AG04449 (cell line): ENCODE measurements at regions not wholly inside any gene's neighbourhood (a gene's known extent, or its start where the extent isn't known, plus 50 kb on each side); places are given as distances from the start of the nearest gene placed in this dataset.

ENCODE experiments used
- CTCF ChIA-PET: fragments of 350-600 bp; formaldehyde crosslinking; extraction: SDS; loops from one replicate; lab custom pipeline; 2021; ENCODE audit warnings: antibody characterized with exemption; lab: Yijun Ruan, JAX
- POLR2A ChIA-PET: fragments of 400-600, 350-600 bp; formaldehyde crosslinking; extraction: SDS; loops from one replicate; lab custom pipeline; 2020; ENCODE audit warnings: antibody characterized with exemption, inconsistent platforms; lab: Yijun Ruan, JAX
- DNase-seq: peaks from one replicate; pipeline ENCODE4 v3.0.0-alpha.2; 2010; ENCODE audit warnings: low read depth, low spot score
- H3K4me3 ChIP-seq: 2 replicates; pipeline ENCODE4 v1.5.1; 2011; ENCODE audit warnings: low read depth, mild to moderate bottlenecking, control low read depth, low read length
- TF ChIP-seq, protein P1 (sequence below): IDR thresholded peaks from one replicate; pipeline ENCODE4 v1.5.1; 2011; ENCODE audit warnings: mild to moderate bottlenecking, moderate library complexity, low read length, control low read depth, inconsistent platforms; ENCODE audit not compliant: insufficient read depth; ENCODE audit errors: missing control alignments

DNA sequence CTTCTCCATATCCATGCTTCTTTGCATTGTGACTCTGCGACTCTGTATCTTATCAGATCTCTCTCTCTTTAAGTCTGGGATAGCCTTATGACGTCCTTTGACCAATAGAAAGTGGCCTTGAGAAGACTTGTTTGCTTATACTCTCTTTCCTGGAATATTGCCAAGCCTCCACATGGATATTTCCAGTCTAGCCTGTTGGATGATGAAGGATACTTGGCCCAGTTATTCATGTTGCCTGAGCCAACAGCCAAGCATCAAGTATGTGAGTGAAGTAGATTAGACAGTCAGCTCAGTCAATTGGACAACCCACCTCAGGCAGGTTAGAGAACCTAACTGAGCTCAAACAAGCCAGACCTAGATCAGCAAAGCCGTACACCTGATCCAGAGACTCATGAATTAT is 864.2 kb upstream of the MGAT4C start:
- TF ChIP-seq, protein P1, sequence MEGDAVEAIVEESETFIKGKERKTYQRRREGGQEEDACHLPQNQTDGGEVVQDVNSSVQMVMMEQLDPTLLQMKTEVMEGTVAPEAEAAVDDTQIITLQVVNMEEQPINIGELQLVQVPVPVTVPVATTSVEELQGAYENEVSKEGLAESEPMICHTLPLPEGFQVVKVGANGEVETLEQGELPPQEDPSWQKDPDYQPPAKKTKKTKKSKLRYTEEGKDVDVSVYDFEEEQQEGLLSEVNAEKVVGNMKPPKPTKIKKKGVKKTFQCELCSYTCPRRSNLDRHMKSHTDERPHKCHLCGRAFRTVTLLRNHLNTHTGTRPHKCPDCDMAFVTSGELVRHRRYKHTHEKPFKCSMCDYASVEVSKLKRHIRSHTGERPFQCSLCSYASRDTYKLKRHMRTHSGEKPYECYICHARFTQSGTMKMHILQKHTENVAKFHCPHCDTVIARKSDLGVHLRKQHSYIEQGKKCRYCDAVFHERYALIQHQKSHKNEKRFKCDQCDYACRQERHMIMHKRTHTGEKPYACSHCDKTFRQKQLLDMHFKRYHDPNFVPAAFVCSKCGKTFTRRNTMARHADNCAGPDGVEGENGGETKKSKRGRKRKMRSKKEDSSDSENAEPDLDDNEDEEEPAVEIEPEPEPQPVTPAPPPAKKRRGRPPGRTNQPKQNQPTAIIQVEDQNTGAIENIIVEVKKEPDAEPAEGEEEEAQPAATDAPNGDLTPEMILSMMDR: no peak
- no peak overlapping the region for H3K4me3 ChIP-seq
- POLR2A ChIA-PET: no interaction called here
- CTCF ChIA-PET: no interaction called here
- no peak for DNase-seq

- H3K4me3 ChIP-seq: no peak overlapping the region
- POLR2A ChIA-PET: no interaction called here
- no peak for DNase-seq
- CTCF ChIA-PET: no interaction called here
- TF ChIP-seq, protein P1: no peak
Observed at GRCh38 chr12:87119713-87120112, 863.5 kb upstream of the MGAT4C start.

DNA sequence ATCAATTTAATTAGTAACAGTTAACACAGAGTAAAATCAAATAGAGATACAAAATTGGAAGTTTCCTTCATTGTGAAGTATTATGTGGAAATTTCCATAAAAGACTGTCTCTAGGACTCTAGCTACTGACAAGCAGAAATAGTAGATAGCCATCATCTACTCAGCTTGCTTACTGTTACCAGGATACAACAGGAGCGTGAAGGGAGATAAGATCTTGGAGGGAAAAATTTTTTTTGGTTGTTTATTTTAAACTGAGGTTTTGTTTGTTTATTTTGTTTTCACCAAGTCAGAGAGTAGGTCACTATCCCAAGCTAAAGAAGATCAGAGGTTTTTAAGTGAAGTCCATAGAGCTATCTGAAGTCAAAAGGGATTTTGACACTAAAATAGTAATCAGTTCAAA is 861.3 kb upstream of the MGAT4C start:
- POLR2A ChIA-PET: no interaction called here
- CTCF ChIA-PET: no interaction called here
- TF ChIP-seq, protein P1: no peak
- DNase-seq: no peak
- no peak overlapping the region for H3K4me3 ChIP-seq

DNA sequence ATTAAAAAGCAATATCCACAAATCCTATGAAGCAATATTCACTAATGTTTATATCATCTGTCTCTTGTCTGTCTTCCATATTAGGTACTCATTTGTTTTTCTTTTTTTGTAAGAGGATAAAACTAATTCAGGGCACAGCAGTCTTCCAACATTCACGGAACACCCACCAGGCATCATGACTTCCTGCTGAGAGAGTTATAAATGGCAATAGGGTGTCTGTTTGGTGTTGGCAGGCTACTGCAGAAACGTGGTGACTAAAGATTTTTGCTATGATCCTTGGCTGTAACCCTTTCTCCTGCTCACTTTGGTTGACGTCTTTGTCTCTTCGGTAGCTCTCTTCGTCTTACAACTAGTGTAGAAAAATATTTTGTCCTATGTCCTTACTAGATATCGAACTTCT is 860.6 kb upstream of the MGAT4C start:
- CTCF ChIA-PET: no interaction called here
- POLR2A ChIA-PET: no interaction called here
- DNase-seq: no peak
- H3K4me3 ChIP-seq: no peak overlapping the region
- TF ChIP-seq, protein P1: no peak

DNA sequence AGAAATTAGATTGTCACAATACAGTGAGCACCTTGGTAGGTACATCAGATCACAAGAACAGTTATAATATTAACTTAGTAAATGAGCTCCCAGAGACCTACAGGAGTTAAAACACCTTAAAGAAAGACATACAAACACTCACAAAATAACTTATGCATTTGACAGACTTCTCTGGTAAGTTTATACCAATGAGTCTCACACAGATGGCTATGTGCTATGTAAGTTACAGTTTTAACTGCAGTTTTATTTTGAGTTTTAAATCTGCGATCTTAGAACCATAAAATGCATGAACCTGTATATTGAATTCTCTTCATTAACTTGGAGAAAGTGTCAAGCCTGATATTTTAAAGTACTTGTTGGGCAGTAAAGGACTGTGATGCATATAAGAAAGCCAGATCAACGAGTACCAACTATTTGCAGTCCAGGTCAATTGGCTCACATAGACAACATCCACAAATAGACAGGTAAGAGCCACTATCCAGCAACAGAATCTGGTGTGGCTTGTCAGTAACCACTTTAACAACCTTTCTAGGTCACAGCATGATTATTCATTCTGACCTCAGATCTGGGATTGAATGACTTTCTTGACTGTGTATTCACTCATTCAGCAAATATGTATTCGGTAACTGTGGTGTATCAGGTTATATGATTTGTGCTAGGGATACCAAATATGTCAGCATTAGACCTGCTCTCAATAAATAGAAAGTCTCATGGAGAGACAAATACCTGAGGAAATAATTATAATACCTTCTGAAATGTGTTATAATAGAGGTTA is 856.6 kb upstream of the MGAT4C start:
- TF ChIP-seq, protein P1: no peak
- POLR2A ChIA-PET: no interaction called here
- CTCF ChIA-PET: no interaction called here
- no peak overlapping the region for H3K4me3 ChIP-seq
- no peak for DNase-seq

DNA sequence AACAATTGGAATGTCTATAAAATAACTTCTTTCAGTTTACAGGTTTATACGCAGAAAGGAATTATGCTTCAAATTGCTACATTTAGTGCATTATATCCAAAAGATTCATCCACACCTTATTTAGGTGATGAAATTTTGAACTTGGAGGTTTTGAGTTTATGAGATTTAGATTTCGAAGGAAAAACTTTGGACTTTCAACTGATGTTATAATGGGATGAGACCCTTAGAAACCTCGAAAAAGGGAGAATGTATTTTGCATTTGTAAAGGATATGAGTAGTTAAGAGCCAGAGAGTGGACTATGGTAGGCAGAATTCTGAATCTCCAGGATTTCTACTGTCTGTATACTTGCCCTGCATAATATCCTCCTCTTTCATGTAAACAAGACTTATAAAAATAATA is 851.6 kb upstream of the MGAT4C start:
- no peak for DNase-seq
- POLR2A ChIA-PET: no interaction called here
- no peak overlapping the region for H3K4me3 ChIP-seq
- CTCF ChIA-PET: no interaction called here
- TF ChIP-seq, protein P1: no peak
